H1 (cell line): ENCODE measurements at regions not wholly inside any gene's neighbourhood (a gene's known extent, or its start where the extent isn't known, plus 50 kb on each side); places are given as distances from the start of the nearest gene placed in this dataset.

ENCODE experiments used
- CTCF ChIA-PET: fragments of 300-600 bp; sonication (Branson Sonifier 250); formaldehyde crosslinking; loops from one replicate; lab custom pipeline; 2021; ENCODE audit not compliant: partially characterized antibody; lab: Charles Lee
- POLR2A ChIA-PET: fragments of 300-600 bp; sonication (Branson Sonifier 250); formaldehyde crosslinking; loops from one replicate; lab custom pipeline; 2021; ENCODE audit warnings: inconsistent platforms; ENCODE audit not compliant: partially characterized antibody; lab: Charles Lee
- DNase-seq, 2 experiments: peaks; one replicate each; pipeline versions ENCODE4 v3.0.0 to v3.0.0-alpha.2; 2010 to 2022; ENCODE audit warnings: low spot score in 2 of 2, low read depth in 1 of 2, mixed read lengths in 1 of 2
- FAIRE-seq: peaks from 2 replicates; lab custom pipeline; 2011; peaks lifted over from hg19 to GRCh38; lab: Jason Lieb, UNC
- H2AFZ ChIP-seq: 2 replicates; pipeline ENCODE4 v1.8.1; 2012; ENCODE audit warnings: low read length, inconsistent platforms
- H2AK5ac ChIP-seq: 2 replicates; pipeline ENCODE4 v1.6.1; 2013; ENCODE audit warnings: low read depth, low read length
- H2BK120ac ChIP-seq: replicated peaks from 2 replicates; pipeline ENCODE3; 2013; ENCODE audit warnings: low read depth, low read length, inconsistent platforms
- H2BK12ac ChIP-seq: 2 replicates; pipeline ENCODE4 v1.6.1; 2013; ENCODE audit warnings: low read depth, low read length
- H2BK15ac ChIP-seq: 2 replicates; pipeline ENCODE4 v1.6.1; 2013; ENCODE audit warnings: low read length
- H2BK20ac ChIP-seq: 2 replicates; pipeline ENCODE4 v1.6.1; 2013; ENCODE audit warnings: low read length
- H2BK5ac ChIP-seq: 2 replicates; pipeline ENCODE4 v1.6.1; 2013; ENCODE audit warnings: low read depth, low read length
- H3K14ac ChIP-seq: 2 replicates; pipeline ENCODE4 v1.6.1; 2013; ENCODE audit warnings: inconsistent platforms; ENCODE audit not compliant: insufficient read length
- H3K18ac ChIP-seq: 2 replicates; pipeline ENCODE4 v1.6.1; 2013; ENCODE audit warnings: low read length; ENCODE audit errors: extremely low read depth
- H3K23ac ChIP-seq: 2 replicates; pipeline ENCODE4 v1.6.1; 2013; ENCODE audit warnings: inconsistent platforms; ENCODE audit not compliant: insufficient read length
- H3K23me2 ChIP-seq: 2 replicates; pipeline ENCODE4 v1.6.1; 2013; ENCODE audit warnings: low read depth, low read length
- H3K27ac ChIP-seq: 2 replicates; pipeline ENCODE4 v1.6.1; 2011; ENCODE audit warnings: low read depth, low read length, inconsistent platforms
- H3K27me3 ChIP-seq, 4 experiments: replicated peaks in 1 of 4; 1 replicate in 1 of 4; 2 replicates in 3 of 4; pipeline versions ENCODE4 v1.6.1 to v1.8.1; 2011 to 2013; ENCODE audit warnings: low read length in 3 of 4, mild to moderate bottlenecking in 3 of 4, inconsistent platforms in 2 of 4, mixed read lengths in 2 of 4, moderate library complexity in 1 of 4; ENCODE audit not compliant: control insufficient read depth in 3 of 4, insufficient read depth in 3 of 4; ENCODE audit errors: extremely low read depth in 1 of 4
- H3K36me3 ChIP-seq, 4 experiments: 2 replicates each; pipeline versions ENCODE4 v1.6.1 to v1.8.1; 2011 to 2013; ENCODE audit warnings: mild to moderate bottlenecking in 4 of 4, low read length in 3 of 4, moderate library complexity in 2 of 4, control low read depth in 1 of 4, inconsistent platforms in 1 of 4; ENCODE audit not compliant: insufficient read depth in 4 of 4, control insufficient read depth in 2 of 4
- H3K4ac ChIP-seq: replicated peaks from 2 replicates; pipeline ENCODE3; 2013; ENCODE audit warnings: low read length, low read depth, mixed read lengths, inconsistent platforms; ENCODE audit not compliant: insufficient read length
- H3K4me1 ChIP-seq, 4 experiments: replicated peaks in 1 of 4; 1 replicate in 1 of 4; 2 replicates in 3 of 4; pipeline versions ENCODE4 v1.6.1 to v1.8.1; 2011 to 2013; ENCODE audit warnings: low read length in 3 of 4, inconsistent platforms in 2 of 4, mixed read lengths in 1 of 4; ENCODE audit not compliant: insufficient read depth in 4 of 4, control insufficient read depth in 3 of 4
- H3K4me2 ChIP-seq, 2 experiments: 2 replicates each; pipeline versions ENCODE4 v1.6.1 to v1.8.1; 2011 to 2013; ENCODE audit warnings: low read depth in 2 of 2, low read length in 2 of 2, control low read depth in 1 of 2, inconsistent platforms in 1 of 2, mild to moderate bottlenecking in 1 of 2; ENCODE audit not compliant: insufficient read depth in 1 of 2
- H3K4me3 ChIP-seq, 4 experiments: fragments of 200-600, 300-600 bp in 1 of 4; sonication (generic), shearing (Covaris generic), sonication (Bioruptor Twin) in 1 of 4; 2 replicates each; pipeline versions ENCODE4 v1.5.1 to v1.8.1; 2011 to 2016; ENCODE audit warnings: low read length in 4 of 4, low read depth in 3 of 4, control low read depth in 2 of 4, inconsistent platforms in 2 of 4, mild to moderate bottlenecking in 2 of 4, mixed read lengths in 1 of 4, moderate library complexity in 1 of 4; ENCODE audit not compliant: insufficient read depth in 2 of 4; ENCODE audit errors: extremely low read depth in 1 of 4
- H3K56ac ChIP-seq: replicated peaks from 2 replicates; pipeline ENCODE3; 2013; ENCODE audit warnings: low read depth, mild to moderate bottlenecking, mixed read lengths, low read length, inconsistent platforms; ENCODE audit not compliant: insufficient read length
- H3K79me1 ChIP-seq: 2 replicates; pipeline ENCODE4 v1.6.1; 2013; ENCODE audit warnings: low read depth, low read length, control low read depth
- H3K79me2 ChIP-seq, 2 experiments: 2 replicates each; pipeline versions ENCODE4 v1.6.1 to v1.8.1; 2012 to 2013; ENCODE audit warnings: low read length in 2 of 2, mild to moderate bottlenecking in 2 of 2, inconsistent platforms in 1 of 2; ENCODE audit not compliant: insufficient read depth in 2 of 2, control insufficient read depth in 1 of 2
- H3K9ac ChIP-seq, 4 experiments: replicated peaks in 1 of 4; 1 replicate in 1 of 4; 2 replicates in 3 of 4; pipeline versions ENCODE4 v1.6.1 to v1.8.1; 2011 to 2013; ENCODE audit warnings: low read depth in 3 of 4, low read length in 3 of 4, control low read depth in 2 of 4, mild to moderate bottlenecking in 2 of 4, moderate library complexity in 2 of 4, inconsistent platforms in 1 of 4; ENCODE audit errors: extremely low read depth in 1 of 4
- H3K9me3 ChIP-seq, 2 experiments: 2 replicates each; pipeline versions ENCODE4 v1.6.1 to v1.8.1; 2012 to 2013; ENCODE audit warnings: mild to moderate bottlenecking in 2 of 2, moderate library complexity in 2 of 2, control low read depth in 1 of 2, inconsistent platforms in 1 of 2, low read depth in 1 of 2, low read length in 1 of 2, mixed read lengths in 1 of 2; ENCODE audit not compliant: insufficient read depth in 2 of 2
- H4K20me1 ChIP-seq, 2 experiments: replicated peaks in 1 of 2; 2 replicates each; pipeline versions ENCODE3 to v1.8.1; 2011 to 2013; ENCODE audit warnings: inconsistent platforms in 2 of 2, low read length in 2 of 2, mild to moderate bottlenecking in 1 of 2; ENCODE audit not compliant: insufficient read depth in 2 of 2, control insufficient read depth in 1 of 2
- H4K5ac ChIP-seq: 2 replicates; pipeline ENCODE4 v1.6.1; 2013; ENCODE audit warnings: low read length, low read depth, mixed read lengths, inconsistent platforms; ENCODE audit not compliant: insufficient read length
- H4K8ac ChIP-seq: 2 replicates; pipeline ENCODE4 v1.8.0; 2013; ENCODE audit warnings: mild to moderate bottlenecking, moderate library complexity, low read length, inconsistent platforms; ENCODE audit not compliant: insufficient read depth; ENCODE audit errors: extremely low read depth
- H4K91ac ChIP-seq: replicated peaks from 2 replicates; pipeline ENCODE3; 2013; ENCODE audit warnings: low read length, mixed read lengths, inconsistent platforms; ENCODE audit not compliant: insufficient read length
- CHD1 ChIP-seq: IDR thresholded peaks from 2 replicates; pipeline ENCODE4 v1.6.1; 2012; ENCODE audit warnings: low read depth, low read length, improper control_type of control experiment
- CTBP2 ChIP-seq: IDR thresholded peaks from 2 replicates; pipeline ENCODE4 v1.7.0; 2011; ENCODE audit warnings: borderline replicate concordance, mild to moderate bottlenecking, moderate library complexity, mixed read lengths, low read length; ENCODE audit not compliant: insufficient read depth, insufficient read length
- CTCF ChIP-seq, 3 experiments: IDR thresholded peaks; 1 replicate in 2 of 3; 2 replicates in 1 of 3; pipeline versions ENCODE4 v1.5.1 to v1.6.1; 2011; ENCODE audit warnings: low read length in 3 of 3, mild to moderate bottlenecking in 3 of 3, inconsistent platforms in 2 of 3, low read depth in 1 of 3, moderate library complexity in 1 of 3; ENCODE audit not compliant: insufficient read depth in 1 of 3; ENCODE audit errors: control extremely low read depth in 1 of 3
- GABPA ChIP-seq: IDR thresholded peaks from 2 replicates; pipeline ENCODE4 v1.6.1; 2011; ENCODE audit warnings: mild to moderate bottlenecking, low read length, moderate library complexity, borderline replicate concordance; ENCODE audit not compliant: insufficient read depth
- JUN ChIP-seq: IDR thresholded peaks from 2 replicates; pipeline ENCODE4 v1.6.1; 2011; ENCODE audit warnings: low read depth, mild to moderate bottlenecking, improper control_type of control experiment, low read length
- KDM4A ChIP-seq: IDR thresholded peaks from one replicate; pipeline ENCODE4 v1.7.1; 2012; ENCODE audit warnings: low read depth, mild to moderate bottlenecking, moderate library complexity, low read length, inconsistent platforms; ENCODE audit not compliant: severe bottlenecking
- MAX ChIP-seq: IDR thresholded peaks from 2 replicates; pipeline ENCODE4 v1.6.1; 2012; ENCODE audit warnings: inconsistent platforms
- POLR2A ChIP-seq, 2 experiments: IDR thresholded peaks; 1 replicate in 1 of 2; 2 replicates in 1 of 2; pipeline ENCODE4 v1.6.1; 2011; ENCODE audit warnings: low read depth in 2 of 2, low read length in 2 of 2, mild to moderate bottlenecking in 2 of 2; ENCODE audit errors: control extremely low read depth in 1 of 2
- SUZ12 ChIP-seq: fragments of 200-600 bp; sonication (generic); IDR thresholded peaks from 2 replicates; pipeline ENCODE4 v1.6.1; 2012; ENCODE audit warnings: mild to moderate bottlenecking, inconsistent platforms, low read length, moderate library complexity, mixed read lengths
- TAF1 ChIP-seq: IDR thresholded peaks from 2 replicates; pipeline ENCODE4 v1.6.1; 2011; ENCODE audit warnings: mild to moderate bottlenecking, low read depth, low read length
- WGBS, 2 experiments: shearing (Covaris generic) in 1 of 2; methylation state at CpG; one replicate each; pipeline versions ENCODE4 v1.1.6 to v1.1.7; 2013 to 2015; ENCODE audit warnings: low lambda C conversion rate in 2 of 2, mixed read lengths in 2 of 2, inconsistent platforms in 1 of 2, low coverage in 1 of 2, missing lambda C conversion rate in 1 of 2; ENCODE audit not compliant: insufficient replicate concordance in 2 of 2, insufficient coverage in 1 of 2, insufficient read length in 1 of 2; ENCODE audit errors: extremely low coverage in 1 of 2, missing lambda C conversion rate in 1 of 2; 5-methylcytosine and 5-hydroxymethylcytosine counted together

GRCh38 chr1:221510793-221511503, 230.9 kb downstream of the DUSP10 start:
- Histone ChIP-seq H3K23ac (no peak overlapping the region), H2BK120ac (no peak overlapping the region), H3K27ac (no peak overlapping the region), H4K5ac (no peak overlapping the region), H3K9ac (no peak overlapping the region), H4K20me1 (no peaks in the 10 kb centered on the region), H2BK20ac (no peak overlapping the region), H3K4me1 (no peaks in the 10 kb centered on the region), H3K27me3 (no peaks in the 10 kb centered on the region), H3K9me3 (no peaks in the 10 kb centered on the region), H3K56ac (no peak overlapping the region), H2AFZ (no peak overlapping the region), H2AK5ac (no peak overlapping the region), H3K79me2 (no peaks in the 10 kb centered on the region), H3K4ac (no peak overlapping the region), H2BK5ac (no peak overlapping the region), H3K79me1 (no peaks in the 10 kb centered on the region), H3K18ac (no peak overlapping the region), H3K4me3 (no peak overlapping the region), H3K14ac (no peak overlapping the region), H3K36me3 (no peaks in the 10 kb centered on the region), H4K8ac (no peak overlapping the region), H3K23me2 (no peaks in the 10 kb centered on the region), H4K91ac (no peak overlapping the region), H3K4me2 (no peak overlapping the region), H2BK12ac (no peak overlapping the region), H2BK15ac (no peak overlapping the region)
- DNase-seq (no peak), FAIRE-seq (no peak)
- WGBS, 2 experiments: 89% methylated on average over 3 of the region's 3 CpGs; no CpG with 5 or more reads in 1 of the 2 experiments
- ChIA-PET POLR2A (no interaction called here), CTCF (interaction anchor here (0.7 to 1.7 kb wide), 3 partner anchors 9 to 614 kb away, joined by 3 read pairs; no protein-coding TSS in a partner anchor)
- no peak for TF ChIP-seq KDM4A
- TF ChIP-seq SUZ12: no peak
- TF ChIP-seq GABPA: no peak
- no peak for TF ChIP-seq CTBP2
- TF ChIP-seq CHD1: no peak
- TF ChIP-seq TAF1: no peak
- no peak for TF ChIP-seq JUN
- TF ChIP-seq MAX: no peak
- TF ChIP-seq CTCF (IDR thresholded peaks at IDR 0.05; ENCODE audit: control extremely low read depth in 1 of 3, insufficient read depth in 1 of 3, low read depth in 1 of 3, low read length in 3 of 3): no peak
- no peak for TF ChIP-seq POLR2A (IDR thresholded peaks at IDR 0.05; ENCODE audit: control extremely low read depth in 1 of 2, low read depth in 2 of 2, low read length in 2 of 2)
